RWPE1 (cell line): ENCODE measurements at regions not wholly inside any gene's neighbourhood (a gene's known extent, or its start where the extent isn't known, plus 50 kb on each side); places are given as distances from the start of the nearest gene placed in this dataset.

ENCODE experiments used
- CTCF ChIA-PET: fragments of 350-600 bp; sonication (Branson Sonifier 250); formaldehyde crosslinking; extraction: SDS; loops from one replicate; lab custom pipeline; 2021; lab: Yijun Ruan, JAX
- POLR2A ChIA-PET: fragments of 400-600 bp; formaldehyde crosslinking; extraction: SDS; loops from one replicate; lab custom pipeline; 2020; ENCODE audit warnings: antibody characterized with exemption; ENCODE audit not compliant: low non-redundant PET; lab: Yijun Ruan, JAX
- DNase-seq: peaks from one replicate; pipeline ENCODE4 v3.0.0; 2012; ENCODE audit warnings: low spot score
- H3K27ac ChIP-seq: fragments of 450-650 bp; 2 replicates; pipeline ENCODE4 v1.5.1; 2017
- TF ChIP-seq, protein P1 (sequence below): fragments of 450-650 bp; conservative IDR thresholded peaks from 2 replicates; pipeline ENCODE4 v1.5.1; 2017; ENCODE audit warnings: low read depth, mild to moderate bottlenecking

DNA sequence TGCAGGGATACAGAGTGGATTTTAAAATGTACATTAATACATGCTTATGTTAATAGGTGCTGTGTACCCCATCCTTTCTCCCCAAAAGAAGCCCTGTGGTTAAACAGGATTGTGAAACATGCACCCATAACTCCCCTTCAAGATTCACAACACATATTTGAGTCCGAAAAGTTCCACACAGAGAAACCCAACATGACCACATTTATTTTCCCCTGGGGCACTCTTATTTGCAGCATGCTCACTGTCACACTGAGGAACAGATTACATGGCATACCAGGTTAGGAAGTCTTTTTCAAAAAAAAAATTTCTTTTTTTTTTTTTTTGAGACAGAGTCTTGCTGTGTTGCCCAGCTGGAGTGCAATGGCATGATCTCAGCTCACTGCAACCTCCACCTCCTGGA, 67.7 kb upstream of the COL5A2 start:
- POLR2A ChIA-PET = no interaction called here
- no peak for DNase-seq
- CTCF ChIA-PET = interaction anchor here (0.9 kb wide), 1 partner anchor 26 kb away, joined by 5 read pairs; no protein-coding TSS in a partner anchor
- TF ChIP-seq, protein P1, sequence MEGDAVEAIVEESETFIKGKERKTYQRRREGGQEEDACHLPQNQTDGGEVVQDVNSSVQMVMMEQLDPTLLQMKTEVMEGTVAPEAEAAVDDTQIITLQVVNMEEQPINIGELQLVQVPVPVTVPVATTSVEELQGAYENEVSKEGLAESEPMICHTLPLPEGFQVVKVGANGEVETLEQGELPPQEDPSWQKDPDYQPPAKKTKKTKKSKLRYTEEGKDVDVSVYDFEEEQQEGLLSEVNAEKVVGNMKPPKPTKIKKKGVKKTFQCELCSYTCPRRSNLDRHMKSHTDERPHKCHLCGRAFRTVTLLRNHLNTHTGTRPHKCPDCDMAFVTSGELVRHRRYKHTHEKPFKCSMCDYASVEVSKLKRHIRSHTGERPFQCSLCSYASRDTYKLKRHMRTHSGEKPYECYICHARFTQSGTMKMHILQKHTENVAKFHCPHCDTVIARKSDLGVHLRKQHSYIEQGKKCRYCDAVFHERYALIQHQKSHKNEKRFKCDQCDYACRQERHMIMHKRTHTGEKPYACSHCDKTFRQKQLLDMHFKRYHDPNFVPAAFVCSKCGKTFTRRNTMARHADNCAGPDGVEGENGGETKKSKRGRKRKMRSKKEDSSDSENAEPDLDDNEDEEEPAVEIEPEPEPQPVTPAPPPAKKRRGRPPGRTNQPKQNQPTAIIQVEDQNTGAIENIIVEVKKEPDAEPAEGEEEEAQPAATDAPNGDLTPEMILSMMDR = no peak
- no peak overlapping the region for H3K27ac ChIP-seq

DNA sequence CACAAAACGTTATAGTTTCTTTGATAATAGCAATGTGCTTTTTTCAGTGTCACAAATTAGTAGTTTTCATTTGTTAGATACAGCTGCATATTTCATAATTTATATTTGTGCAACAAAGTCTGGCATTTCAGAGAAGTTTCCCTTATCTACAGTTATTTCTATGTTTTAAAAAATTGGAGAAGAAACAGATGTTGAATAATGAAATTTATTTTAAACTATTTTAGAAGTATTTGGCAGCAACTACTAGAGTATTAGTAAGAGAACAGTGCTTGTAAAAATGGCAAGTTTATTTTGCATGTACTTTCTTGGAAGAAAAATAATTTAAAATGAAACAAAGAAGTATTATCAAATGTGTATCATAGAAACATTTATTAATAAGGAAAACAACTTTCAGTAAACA, 68.6 kb upstream of the COL5A2 start:
- CTCF ChIA-PET = interaction anchor here (0.9 kb wide), 1 partner anchor 27 kb away, joined by 5 read pairs; no protein-coding TSS in a partner anchor

DNA sequence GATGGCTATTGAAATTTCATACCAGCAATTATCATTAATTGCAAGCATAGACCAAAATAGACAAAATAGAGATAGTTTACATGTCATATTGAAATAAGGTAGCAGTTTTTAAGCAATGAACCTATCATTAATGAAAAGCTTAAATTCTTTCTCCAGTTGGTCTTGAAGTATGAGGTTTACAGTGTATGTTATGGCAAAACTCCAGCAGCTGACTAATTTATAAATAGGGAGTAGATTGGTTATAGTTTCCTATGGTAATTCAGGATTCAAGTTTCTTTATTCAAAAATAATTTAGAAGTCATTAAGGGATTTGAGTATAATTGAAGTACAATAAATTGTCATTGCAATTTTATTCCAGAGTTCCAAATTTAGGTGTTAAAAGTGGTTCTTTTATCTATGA, 69.6 kb upstream of the COL5A2 start:
- DNase-seq = no peak
- TF ChIP-seq, protein P1 = no peak
- no peak overlapping the region for H3K27ac ChIP-seq
- CTCF ChIA-PET = no interaction called here
- POLR2A ChIA-PET = no interaction called here

More for the DNA sequence above, 68.6 kb upstream of the COL5A2 start:
- no peak overlapping the region for H3K27ac ChIP-seq
- TF ChIP-seq, protein P1 = no peak
- no peak for DNase-seq
- POLR2A ChIA-PET = no interaction called here

DNA sequence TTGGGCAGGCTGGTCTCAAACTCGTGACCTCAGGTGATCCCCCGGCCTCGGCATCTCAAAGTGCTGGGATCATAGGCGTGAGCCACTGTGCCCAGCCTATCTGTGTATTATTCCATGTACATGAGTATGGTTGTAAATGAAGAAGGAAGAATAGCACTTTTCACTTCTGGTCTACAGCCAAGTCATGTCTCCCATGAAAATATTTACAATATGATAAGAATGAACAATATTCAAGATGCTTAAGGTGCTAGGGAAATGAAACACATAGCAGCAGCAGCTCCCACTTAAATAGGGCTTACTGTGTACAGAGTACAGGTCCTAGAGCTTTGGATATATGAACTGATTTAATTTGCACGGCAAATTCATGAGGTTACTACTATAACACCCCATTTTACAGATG, 70.3 kb upstream of the COL5A2 start:
- CTCF ChIA-PET = no interaction called here
- POLR2A ChIA-PET = no interaction called here
- H3K27ac ChIP-seq = no peak overlapping the region
- no peak for DNase-seq
- TF ChIP-seq, protein P1 = no peak

DNA sequence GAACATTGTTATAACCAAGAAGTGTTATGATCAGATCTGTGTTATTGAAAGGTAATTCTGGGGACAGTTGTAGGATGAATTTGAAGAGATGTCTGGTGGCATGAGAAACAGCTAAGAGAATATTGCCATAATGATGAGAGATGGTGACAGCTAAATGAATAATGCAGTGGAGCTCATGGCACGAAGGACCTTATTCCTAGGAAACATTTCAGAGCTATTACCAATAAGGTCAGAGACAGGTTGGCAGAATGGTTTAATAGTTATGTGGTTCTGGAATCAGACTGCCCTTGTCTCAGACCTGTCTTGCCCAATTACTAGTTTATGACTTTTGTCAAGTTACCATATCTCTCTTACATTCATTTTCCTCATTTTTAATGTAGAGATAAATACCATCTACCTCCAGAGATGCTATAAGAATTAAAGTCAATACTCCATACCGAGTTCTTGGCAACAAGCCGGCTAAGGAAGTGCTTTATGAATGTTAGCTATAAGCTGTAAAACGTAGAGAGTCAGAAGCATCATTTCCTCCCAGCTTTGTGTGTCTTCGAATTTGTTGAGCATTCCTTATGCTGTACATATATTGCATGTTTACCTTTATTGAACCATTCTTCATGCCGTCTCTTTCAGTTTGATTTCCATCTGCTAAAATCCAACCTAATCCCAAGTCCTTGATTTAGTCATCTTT, 73.6 kb upstream of the COL5A2 start:
- DNase-seq = no peak
- ChIA-PET CTCF (no interaction called here), POLR2A (no interaction called here)
- TF ChIP-seq, protein P1 = no peak
- H3K27ac ChIP-seq = no peak overlapping the region

DNA sequence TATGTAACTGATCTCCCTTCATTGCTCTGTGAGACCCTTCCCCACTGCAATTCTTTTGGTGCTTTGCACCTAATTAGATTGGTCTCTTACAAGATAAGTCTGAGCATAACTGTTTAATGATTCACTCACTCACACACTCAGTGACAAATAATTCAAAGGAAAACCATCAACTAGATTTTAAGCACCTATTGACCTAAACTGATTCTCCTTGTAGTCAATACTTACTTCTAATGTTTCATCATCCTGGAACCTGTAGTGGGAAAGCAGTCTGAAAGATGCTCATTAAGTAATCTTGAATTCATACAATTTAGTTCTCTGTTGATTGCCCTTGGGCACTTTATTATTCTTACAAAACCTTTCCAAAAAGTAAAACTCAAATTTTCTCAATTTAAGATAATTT, 74.3 kb upstream of the COL5A2 start:
- ChIA-PET POLR2A (no interaction called here), CTCF (interaction anchor here (0.7 kb wide), 1 partner anchor 1162 kb away, joined by 3 read pairs; no protein-coding TSS in a partner anchor)
- TF ChIP-seq, protein P1 = no peak
- H3K27ac ChIP-seq = peak overlapping the region; percentile 94
- DNase-seq = no peak
